Smooth muscle cell (in vitro differentiated cells): ENCODE measurements at regions not wholly inside any gene's neighbourhood (a gene's known extent, or its start where the extent isn't known, plus 50 kb on each side); places are given as distances from the start of the nearest gene placed in this dataset. TPM values are rescaled to one million over a fixed set of nuclear protein-coding genes. Genes with fewer than 3 reads are reported as not detected.

ENCODE experiments used
- DNase-seq: peaks from one replicate; lab custom pipeline; 2025; ENCODE audit not compliant: unreplicated experiment; lab: John Stamatoyannopoulos, UW
- H2AFZ ChIP-seq: fragments of 200-600 bp; sonication (generic); 2 replicates; pipeline ENCODE4 v1.6.0; 2016; ENCODE audit warnings: antibody characterized with exemption, low read depth, mild to moderate bottlenecking
- H3F3A ChIP-seq: fragments of 200-600 bp; sonication (generic); 2 replicates; pipeline ENCODE4 v1.6.0; 2017; ENCODE audit warnings: antibody characterized with exemption, low read depth
- H3K27ac ChIP-seq: fragments of 200-600 bp; sonication (generic); 2 replicates; pipeline ENCODE4 v1.5.1; 2016; ENCODE audit warnings: low read depth, mild to moderate bottlenecking
- H3K27me3 ChIP-seq: fragments of 200-600 bp; sonication (generic); 2 replicates; pipeline ENCODE4 v1.6.1; 2016; ENCODE audit warnings: low read depth, mild to moderate bottlenecking
- H3K36me3 ChIP-seq: fragments of 200-600 bp; sonication (generic); 2 replicates; pipeline ENCODE4 v1.5.1; 2016; ENCODE audit warnings: low read depth
- H3K4me1 ChIP-seq: fragments of 200-600 bp; sonication (generic); 2 replicates; pipeline ENCODE4 v1.5.1; 2016; ENCODE audit warnings: low read depth
- H3K4me2 ChIP-seq: fragments of 200-600 bp; sonication (generic); 2 replicates; pipeline ENCODE4 v1.6.0; 2016; ENCODE audit warnings: mild to moderate bottlenecking
- H3K4me3 ChIP-seq: fragments of 200-600 bp; sonication (generic); 2 replicates; pipeline ENCODE4 v1.5.1; 2016; ENCODE audit warnings: mild to moderate bottlenecking
- H3K79me2 ChIP-seq: fragments of 200-600 bp; sonication (generic); 2 replicates; pipeline ENCODE4 v1.6.0; 2016; ENCODE audit warnings: low read depth, mild to moderate bottlenecking
- H3K9ac ChIP-seq: fragments of 200-600 bp; sonication (generic); 2 replicates; pipeline ENCODE4 v1.6.0; 2016; ENCODE audit warnings: low read depth
- H3K9me3 ChIP-seq: fragments of 200-600 bp; sonication (generic); replicated peaks from 2 replicates; pipeline ENCODE4 v1.5.1; 2016; ENCODE audit warnings: low read depth
- H4K20me1 ChIP-seq: fragments of 200-600 bp; sonication (generic); 2 replicates; pipeline ENCODE4 v1.6.0; 2016; ENCODE audit warnings: low read depth
- whole genome bisulfite sequencing: methylation state at CpG from one replicate; pipeline ENCODE4 v1.1.7; 2016; ENCODE audit warnings: low lambda C conversion rate; 5-methylcytosine and 5-hydroxymethylcytosine counted together
- microRNA-seq: library from miRNA; unstranded; fragments of <30 nt; microRNA quantifications from one replicate; pipeline ENCODE4, GENCODE V29; 2016; ENCODE audit warnings: borderline number of aligned reads
- small RNA-seq: library from RNA; depleted of rRNA; stranded (forward); fragments of <200 nt; gene quantifications from one replicate; pipeline ENCODE3, GENCODE V24; 2014
- TF ChIP-seq, protein P1 (sequence below): fragments of 200-600 bp; sonication (generic); IDR thresholded peaks from 2 replicates; pipeline ENCODE4 v1.5.1; 2017; ENCODE audit warnings: borderline replicate concordance, mild to moderate bottlenecking, antibody characterized with exemption; ENCODE audit not compliant: insufficient read depth, poor library complexity, severe bottlenecking

GRCh38 chr2:58293056-58293455 lies 51.9 kb upstream of the FANCL start:
- H3K27me3 ChIP-seq = no peaks in the 10 kb centered on the region
- no peak overlapping the region for H3K27ac ChIP-seq
- H3K36me3 ChIP-seq = no peaks in the 10 kb centered on the region
- no peaks in the 10 kb centered on the region for H3K79me2 ChIP-seq
- TF ChIP-seq, protein P1, sequence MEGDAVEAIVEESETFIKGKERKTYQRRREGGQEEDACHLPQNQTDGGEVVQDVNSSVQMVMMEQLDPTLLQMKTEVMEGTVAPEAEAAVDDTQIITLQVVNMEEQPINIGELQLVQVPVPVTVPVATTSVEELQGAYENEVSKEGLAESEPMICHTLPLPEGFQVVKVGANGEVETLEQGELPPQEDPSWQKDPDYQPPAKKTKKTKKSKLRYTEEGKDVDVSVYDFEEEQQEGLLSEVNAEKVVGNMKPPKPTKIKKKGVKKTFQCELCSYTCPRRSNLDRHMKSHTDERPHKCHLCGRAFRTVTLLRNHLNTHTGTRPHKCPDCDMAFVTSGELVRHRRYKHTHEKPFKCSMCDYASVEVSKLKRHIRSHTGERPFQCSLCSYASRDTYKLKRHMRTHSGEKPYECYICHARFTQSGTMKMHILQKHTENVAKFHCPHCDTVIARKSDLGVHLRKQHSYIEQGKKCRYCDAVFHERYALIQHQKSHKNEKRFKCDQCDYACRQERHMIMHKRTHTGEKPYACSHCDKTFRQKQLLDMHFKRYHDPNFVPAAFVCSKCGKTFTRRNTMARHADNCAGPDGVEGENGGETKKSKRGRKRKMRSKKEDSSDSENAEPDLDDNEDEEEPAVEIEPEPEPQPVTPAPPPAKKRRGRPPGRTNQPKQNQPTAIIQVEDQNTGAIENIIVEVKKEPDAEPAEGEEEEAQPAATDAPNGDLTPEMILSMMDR = no peak
- WGBS = 93% methylated on average over 1 of the region's 1 CpG
- no peak overlapping the region for H3K4me3 ChIP-seq
- no peaks in the 10 kb centered on the region for H4K20me1 ChIP-seq
- no peak overlapping the region for H2AFZ ChIP-seq
- H3K9ac ChIP-seq = no peak overlapping the region
- H3K4me1 ChIP-seq = no peaks in the 10 kb centered on the region
- no peak overlapping the region for H3K4me2 ChIP-seq
- DNase-seq = no peak
- no peaks in the 10 kb centered on the region for H3K9me3 ChIP-seq
- H3F3A ChIP-seq = no peaks in the 10 kb centered on the region

DNA sequence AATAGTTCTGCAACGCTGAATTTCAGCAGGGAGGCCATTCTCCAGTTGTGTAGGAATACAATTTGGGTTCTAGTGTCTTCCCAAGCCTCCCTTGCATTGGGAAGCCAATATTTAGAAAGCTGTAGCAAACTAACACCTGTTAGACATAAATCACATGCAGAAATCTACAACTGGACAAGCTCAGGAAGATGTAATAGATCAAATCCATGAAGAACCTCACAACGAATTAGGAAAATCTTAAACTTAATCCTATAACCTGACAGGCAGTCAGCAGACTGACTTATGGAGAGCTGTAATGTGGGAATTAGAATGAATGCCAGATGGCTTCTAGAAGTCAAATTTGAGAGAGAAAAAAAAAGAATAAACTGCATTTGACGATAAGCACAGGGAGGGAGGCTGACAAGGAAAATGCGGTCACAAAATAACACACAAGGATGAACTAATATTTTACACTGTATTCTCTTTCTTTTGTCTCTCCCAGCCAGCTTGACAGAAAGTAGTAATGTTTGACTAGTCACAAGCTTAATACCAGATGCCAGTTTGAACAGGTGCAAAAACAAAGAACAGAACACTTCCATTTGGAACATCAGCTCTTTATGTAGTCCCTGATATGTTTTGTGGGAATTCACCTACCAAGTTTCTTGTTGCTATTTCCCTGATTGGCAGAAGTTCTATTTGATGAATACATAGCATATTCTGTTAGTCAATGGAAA lies 50.8 kb upstream of the FANCL start:
- no peak overlapping the region for H3K27ac ChIP-seq
- no peak overlapping the region for H2AFZ ChIP-seq
- no peak overlapping the region for H3K9ac ChIP-seq
- no peaks in the 10 kb centered on the region for H3F3A ChIP-seq
- no peak overlapping the region for H3K4me2 ChIP-seq
- TF ChIP-seq, protein P1 = no peak
- no peaks in the 10 kb centered on the region for H4K20me1 ChIP-seq
- no peaks in the 10 kb centered on the region for H3K27me3 ChIP-seq
- H3K4me3 ChIP-seq = no peak overlapping the region
- no peaks in the 10 kb centered on the region for H3K4me1 ChIP-seq
- no peaks in the 10 kb centered on the region for H3K79me2 ChIP-seq
- H3K9me3 ChIP-seq = no peaks in the 10 kb centered on the region
- no peak for DNase-seq
- WGBS = 90% methylated on average over 4 of the region's 4 CpGs
- H3K36me3 ChIP-seq = no peaks in the 10 kb centered on the region

Small RNAs in the stretch of these regions (microRNA-seq; reads per million reads assigned to microRNA genes)
- not detected for gene MIR4432

Small RNAs in the stretch of these regions (small RNA-seq; reads per million reads assigned to genes)
- gene AC007179.3 (not detected), gene MIR4432 (not detected), gene RNA5SP94 (not detected), gene RNU1-32P (not detected), gene RNU6-508P (not detected)
